ENCODE measurements at regions not wholly inside any gene's neighbourhood (a gene's known extent, or its start where the extent isn't known, plus 50 kb on each side); places are given as distances from the start of the nearest gene placed in this dataset.
A peak's percentile ranks its signal among the peaks of the same experiment; 100 is the strongest.

DNA sequence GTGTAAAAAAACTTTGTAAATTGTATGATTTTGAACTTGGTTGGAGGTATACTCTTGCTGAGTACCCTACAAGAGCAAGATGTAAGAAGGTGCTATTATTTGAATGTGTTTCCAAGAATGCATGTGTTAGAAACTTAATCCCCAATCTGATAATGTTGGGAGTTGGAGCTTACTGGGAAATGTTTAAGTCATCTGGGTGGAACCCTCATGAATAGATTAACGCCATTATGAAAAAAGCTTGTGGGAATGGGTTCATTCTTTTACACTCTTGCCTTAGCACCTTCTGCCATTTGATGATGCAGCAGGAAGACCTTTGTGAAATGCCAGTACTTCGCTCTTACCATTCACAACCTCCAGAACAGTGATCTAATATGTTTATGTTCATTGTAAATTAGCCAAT lies 498.3 kb downstream of the TMEM135 start:
- Histone ChIP-seq H4K5ac (ENCODE audit: insufficient read length, low read depth, low read length) (no peak overlapping the region), H2BK15ac (ENCODE audit: low read length) (no peak overlapping the region), H2BK12ac (ENCODE audit: low read depth, low read length) (no peak overlapping the region), H3K9ac (replicated peaks in 1 of 4; ENCODE audit: extremely low read depth in 1 of 4, low read depth in 3 of 4, low read length in 3 of 4) (peak overlapping the region in 1 of 4 experiments; percentile 34; a peak in 1 of 7 replicates), H3K36me3 (ENCODE audit: control insufficient read depth in 2 of 4, insufficient read depth in 4 of 4, low read length in 3 of 4) (no peaks in the 10 kb centered on the region), H4K91ac (replicated peaks; ENCODE audit: insufficient read length, low read length) (no peak overlapping the region), H3K9me3 (ENCODE audit: insufficient read depth in 2 of 2, low read depth in 1 of 2, low read length in 1 of 2) (no peaks in the 10 kb centered on the region), H3K79me1 (ENCODE audit: low read depth, low read length) (no peaks in the 10 kb centered on the region), H3K27ac (ENCODE audit: low read depth, low read length) (no peak overlapping the region), H2BK120ac (replicated peaks; ENCODE audit: low read depth, low read length) (no peak overlapping the region), H3K4me2 (ENCODE audit: insufficient read depth in 1 of 2, low read depth in 2 of 2, low read length in 2 of 2) (no peak overlapping the region), H2BK20ac (ENCODE audit: low read length) (no peak overlapping the region), H3K4me3 (ENCODE audit: extremely low read depth in 1 of 4, insufficient read depth in 2 of 4, low read depth in 3 of 4, low read length in 4 of 4) (no peak overlapping the region), H2AFZ (ENCODE audit: low read length) (no peak overlapping the region), H4K20me1 (replicated peaks in 1 of 2; ENCODE audit: control insufficient read depth in 1 of 2, insufficient read depth in 2 of 2, low read length in 2 of 2) (no peaks in the 10 kb centered on the region), H3K23ac (ENCODE audit: insufficient read length) (no peak overlapping the region), H4K8ac (ENCODE audit: extremely low read depth, insufficient read depth, low read length) (no peak overlapping the region), H3K18ac (ENCODE audit: extremely low read depth, low read length) (no peak overlapping the region), H3K4ac (replicated peaks; ENCODE audit: insufficient read length, low read depth, low read length) (no peak overlapping the region), H3K4me1 (replicated peaks in 1 of 4; ENCODE audit: control insufficient read depth in 3 of 4, insufficient read depth in 4 of 4, low read length in 3 of 4) (no peaks in the 10 kb centered on the region), H3K27me3 (replicated peaks in 1 of 4; ENCODE audit: control insufficient read depth in 3 of 4, extremely low read depth in 1 of 4, insufficient read depth in 3 of 4, low read length in 3 of 4) (no peaks in the 10 kb centered on the region), H3K56ac (replicated peaks; ENCODE audit: insufficient read length, low read depth, low read length) (no peak overlapping the region), H2BK5ac (ENCODE audit: low read depth, low read length) (no peak overlapping the region), H3K14ac (ENCODE audit: insufficient read length) (no peak overlapping the region), H3K23me2 (ENCODE audit: low read depth, low read length) (no peaks in the 10 kb centered on the region), H3K79me2 (ENCODE audit: control insufficient read depth in 1 of 2, insufficient read depth in 2 of 2, low read length in 2 of 2) (no peaks in the 10 kb centered on the region), H2AK5ac (ENCODE audit: low read depth, low read length) (no peak overlapping the region)
- FAIRE-seq (no peak), DNase-seq (ENCODE audit: low read depth in 1 of 2, low spot score in 2 of 2) (no peak)
- ChIA-PET CTCF (ENCODE audit: partially characterized antibody) (interaction anchor here (1.3 kb wide), 1 partner anchor 43 kb away, joined by 3 read pairs; no protein-coding TSS in a partner anchor), POLR2A (ENCODE audit: partially characterized antibody) (no interaction called here)
- 88% methylated on average over 2 of the region's 2 CpGs; no CpG with 5 or more reads in 1 of the 2 experiments for WGBS, 2 experiments (ENCODE audit: extremely low coverage in 1 of 2, insufficient coverage in 1 of 2, insufficient read length in 1 of 2, insufficient replicate concordance in 2 of 2, low coverage in 1 of 2, low lambda C conversion rate in 2 of 2, missing lambda C conversion rate in 1 of 2)
- TF ChIP-seq CEBPB (IDR thresholded peaks at IDR 0.05; ENCODE audit: low read depth, low read length) (no peak), ZNF274 (IDR thresholded peaks at IDR 0.05; ENCODE audit: borderline replicate concordance, extremely low read depth, low read length) (no peak)
